ENCODE measurements at regions not wholly inside any gene's neighbourhood (a gene's known extent, or its start where the extent isn't known, plus 50 kb on each side); places are given as distances from the start of the nearest gene placed in this dataset.

DNA sequence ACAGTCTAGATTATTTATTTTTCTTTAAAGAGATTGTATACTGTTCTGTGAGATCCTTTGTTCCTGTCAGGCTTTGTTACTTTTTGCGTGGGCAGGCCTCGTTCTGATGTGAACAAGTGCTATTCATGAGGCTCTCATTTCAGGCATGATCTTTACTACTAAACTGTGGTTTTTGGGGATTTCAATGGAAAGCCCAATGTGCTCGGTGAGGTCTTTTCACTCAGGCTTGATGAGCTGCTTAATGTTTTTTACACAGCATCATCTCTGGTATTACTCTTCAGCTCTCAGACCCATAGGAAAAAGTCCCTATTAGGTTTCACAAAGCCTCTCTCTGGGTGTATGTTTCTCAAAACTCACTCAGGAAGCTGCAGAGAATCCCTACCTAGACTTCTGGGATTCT lies 419.4 kb downstream of the GPATCH2 start:
- DNase-seq (ENCODE audit: low read depth, low spot score): no peak

DNA sequence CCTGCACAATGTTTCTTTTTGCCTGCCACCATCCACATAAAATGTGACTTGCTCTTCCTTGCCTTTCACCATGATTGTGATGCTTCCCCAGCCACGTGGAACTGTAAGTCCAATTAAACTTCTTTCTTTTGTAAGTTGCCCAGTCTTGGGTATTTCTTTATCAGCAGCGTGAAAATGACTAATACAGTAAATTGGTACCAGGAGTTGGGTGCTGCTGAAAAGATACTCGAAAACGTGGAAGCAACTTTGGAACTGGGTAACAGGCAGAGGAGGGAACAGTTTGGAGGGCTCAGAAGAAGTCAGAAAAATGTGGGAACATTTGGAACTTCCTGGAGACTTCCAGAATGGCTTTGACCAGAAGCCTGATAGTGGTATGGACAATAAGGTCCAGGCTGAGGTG lies 425.3 kb downstream of the GPATCH2 start:
- DNase-seq (ENCODE audit: low read depth, low spot score): no peak

GRCh38 chr1:217196616-217197015 lies 434.3 kb downstream of the GPATCH2 start:
- no peak for DNase-seq (ENCODE audit: low read depth, low spot score)

DNA sequence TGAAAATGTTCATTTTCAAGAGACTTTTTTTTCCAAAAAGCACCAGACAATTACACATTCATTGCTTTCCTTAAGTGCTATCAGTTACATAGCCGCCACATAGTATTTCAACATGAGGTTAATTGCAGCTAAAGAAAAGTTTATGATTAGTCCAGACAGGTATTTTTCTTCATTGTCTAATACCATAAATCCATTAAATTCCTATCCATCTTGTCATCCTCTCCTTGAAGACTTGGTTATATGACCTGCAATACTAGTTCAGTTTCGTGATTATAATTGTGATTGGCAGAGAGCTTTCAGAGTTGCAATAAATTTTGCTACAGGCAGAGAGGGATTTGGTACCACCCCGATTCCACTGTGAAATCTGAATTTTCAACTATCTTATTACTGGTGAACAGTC lies 437.7 kb downstream of the GPATCH2 start:
- DNase-seq (ENCODE audit: low read depth, low spot score): no peak

- peak; percentile 5 for DNase-seq (ENCODE audit: low read depth, low spot score)
Observed at GRCh38 chr1:217191441-217191840, 439.4 kb downstream of the GPATCH2 start.

GRCh38 chr1:217190359-217190758 lies 440.5 kb downstream of the GPATCH2 start:
- no peak for DNase-seq (ENCODE audit: low read depth, low spot score)

DNA sequence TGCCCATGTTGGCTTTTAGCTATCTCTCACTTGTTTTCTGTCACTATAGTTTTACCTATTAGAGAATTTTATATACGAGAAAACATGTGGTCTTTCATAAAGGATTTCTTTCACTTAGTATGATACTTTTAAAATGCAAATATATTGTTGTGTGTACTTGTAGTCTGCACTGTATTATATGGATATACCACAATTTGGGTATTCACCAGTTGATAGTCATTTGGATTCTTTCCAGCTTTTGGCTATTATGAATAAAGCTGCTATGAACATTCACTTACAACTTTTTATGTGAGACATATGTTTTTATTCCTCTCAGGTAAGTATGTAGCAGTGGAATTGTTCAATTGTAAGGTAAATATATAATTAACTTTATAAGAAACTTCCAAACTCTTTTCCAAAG lies 441.5 kb downstream of the GPATCH2 start:
- DNase-seq (ENCODE audit: low read depth, low spot score): no peak

DNA sequence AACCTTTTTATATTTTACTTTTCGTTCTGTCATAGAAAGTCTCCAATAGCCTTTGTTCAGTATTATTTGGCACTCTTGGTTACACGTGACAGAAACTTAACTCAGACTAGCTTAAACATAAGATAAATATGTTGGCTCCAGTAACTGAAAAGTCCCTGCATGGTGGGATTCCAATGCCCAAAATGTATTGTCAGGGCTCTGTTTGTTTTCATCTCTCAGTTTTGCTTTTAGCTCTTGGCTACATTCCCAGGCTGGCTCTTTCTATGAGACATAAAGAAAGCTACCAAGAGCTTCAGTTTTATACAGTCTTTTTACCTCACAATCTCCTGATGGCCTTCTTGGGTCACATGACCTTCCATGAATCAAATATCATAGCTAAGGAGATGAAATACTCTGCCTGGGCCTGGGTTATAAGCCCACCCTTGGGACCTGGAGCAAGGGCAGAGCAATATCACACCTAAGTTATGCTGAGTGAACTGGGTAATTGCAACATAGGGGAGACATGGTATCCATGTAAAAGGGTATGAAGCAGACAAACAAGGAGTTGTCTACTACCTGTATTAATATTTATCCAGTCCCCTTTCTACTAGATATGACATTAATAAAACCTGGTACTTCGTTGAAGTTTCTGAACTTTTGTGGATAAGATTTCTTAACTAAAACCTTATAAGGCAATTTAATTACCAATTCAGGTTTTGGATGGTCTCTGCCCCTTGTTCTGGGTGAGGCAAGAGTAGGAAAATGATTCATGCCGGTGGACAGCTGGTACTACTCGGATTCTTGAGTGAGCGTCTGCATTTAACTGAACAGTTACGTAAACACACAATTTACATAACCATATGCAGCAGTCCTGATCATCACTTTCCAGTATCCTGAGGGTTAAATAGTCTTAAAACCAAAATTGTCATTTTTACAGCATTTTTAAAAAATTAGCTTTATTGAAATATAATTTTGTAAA lies 442.3 kb downstream of the GPATCH2 start:
- peak; percentile 74 for DNase-seq (ENCODE audit: low read depth, low spot score)

- no peak for DNase-seq (ENCODE audit: low read depth, low spot score)
Observed at GRCh38 chr1:217186664-217187063, 444.2 kb downstream of the GPATCH2 start.

DNA sequence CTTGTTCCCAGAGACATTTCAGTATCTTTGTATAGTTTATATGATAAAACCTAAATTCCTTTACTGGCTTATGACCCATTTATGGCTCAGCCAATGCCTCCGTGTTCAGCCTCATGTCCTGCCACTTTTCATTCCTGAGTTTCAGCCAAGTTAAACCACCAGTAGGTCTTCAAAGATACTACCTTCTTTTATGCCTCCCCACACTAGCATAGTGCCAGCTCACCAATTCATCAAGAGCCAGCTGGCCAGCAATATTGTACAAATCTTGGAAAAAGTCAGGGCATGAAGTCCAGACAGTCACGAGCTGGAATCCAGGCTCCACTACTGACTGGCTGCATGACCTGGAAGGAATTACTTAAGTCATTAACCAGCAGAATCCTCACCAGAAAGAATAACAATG lies 446.0 kb downstream of the GPATCH2 start:
- peak; percentile 67 for DNase-seq (ENCODE audit: low read depth, low spot score)

DNA sequence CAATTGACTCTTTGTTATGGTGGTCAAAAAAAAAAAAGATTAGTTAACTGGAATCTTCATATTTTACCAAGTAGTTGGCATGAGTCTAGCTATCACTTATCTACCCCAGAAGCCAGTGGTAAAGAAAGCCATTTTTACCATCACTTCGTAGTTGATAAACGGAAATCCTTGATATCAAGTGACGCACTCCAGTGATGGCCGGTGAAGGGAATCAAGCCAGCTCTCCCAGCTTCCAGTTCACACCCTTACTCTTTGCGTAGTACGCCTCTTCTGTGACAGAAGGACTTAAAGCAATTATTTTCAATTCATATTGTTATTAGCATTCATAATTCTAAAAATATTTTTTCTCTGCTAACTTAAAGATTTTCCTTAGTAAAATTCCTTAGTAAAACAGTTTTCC lies 447.9 kb downstream of the GPATCH2 start:
- no peak for DNase-seq (ENCODE audit: low read depth, low spot score)

DNA sequence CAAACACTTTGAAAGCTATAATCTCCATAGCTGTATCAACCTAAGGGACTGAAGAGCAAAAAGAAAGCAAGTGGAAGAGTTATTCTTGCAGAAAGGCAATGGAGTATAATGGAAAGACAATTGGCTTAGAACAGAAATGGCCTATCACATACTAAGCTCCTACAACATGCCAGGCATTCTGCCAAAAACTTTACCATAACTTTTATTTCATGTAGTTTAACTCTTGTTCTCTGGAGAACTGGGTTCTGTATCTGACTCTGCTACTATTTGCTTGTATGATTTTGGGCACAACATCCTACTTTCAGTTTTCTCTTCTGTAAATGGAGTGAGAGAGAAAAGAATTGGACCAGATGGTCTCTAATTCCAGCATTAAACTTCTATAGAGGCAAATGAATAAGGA lies 449.1 kb downstream of the GPATCH2 start:
- no peak for DNase-seq (ENCODE audit: low read depth, low spot score)

- DNase-seq (ENCODE audit: low read depth, low spot score): no peak
Observed at GRCh38 chr1:217181176-217181746, 449.6 kb downstream of the GPATCH2 start.

DNA sequence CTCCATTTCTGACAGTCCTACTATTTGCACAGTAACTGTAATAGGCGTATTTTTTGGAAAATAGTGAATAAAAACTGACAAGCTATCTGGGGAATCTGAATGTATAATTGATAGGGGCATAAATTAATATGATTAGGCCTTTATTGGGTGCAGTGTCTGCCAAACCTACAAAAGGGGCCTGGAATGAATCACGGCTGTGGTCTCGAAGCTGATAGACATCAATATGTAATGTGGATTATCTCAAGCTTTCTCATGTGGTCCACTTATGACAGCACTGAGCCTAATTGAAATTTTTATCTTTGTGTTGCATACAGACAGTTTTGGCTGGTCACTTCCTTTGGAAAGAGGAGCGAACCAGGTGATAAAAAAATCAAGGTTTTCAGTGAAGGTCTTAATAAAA lies 450.4 kb downstream of the GPATCH2 start:
- DNase-seq (ENCODE audit: low read depth, low spot score): no peak

GRCh38 chr1:217164403-217164802 lies 441.2 kb upstream of the ESRRG start:
- DNase-seq (ENCODE audit: low read depth, low spot score): no peak

- peak; percentile 28 for DNase-seq (ENCODE audit: low read depth, low spot score)
Observed at GRCh38 chr1:217153361-217153760, 430.1 kb upstream of the ESRRG start.

DNA sequence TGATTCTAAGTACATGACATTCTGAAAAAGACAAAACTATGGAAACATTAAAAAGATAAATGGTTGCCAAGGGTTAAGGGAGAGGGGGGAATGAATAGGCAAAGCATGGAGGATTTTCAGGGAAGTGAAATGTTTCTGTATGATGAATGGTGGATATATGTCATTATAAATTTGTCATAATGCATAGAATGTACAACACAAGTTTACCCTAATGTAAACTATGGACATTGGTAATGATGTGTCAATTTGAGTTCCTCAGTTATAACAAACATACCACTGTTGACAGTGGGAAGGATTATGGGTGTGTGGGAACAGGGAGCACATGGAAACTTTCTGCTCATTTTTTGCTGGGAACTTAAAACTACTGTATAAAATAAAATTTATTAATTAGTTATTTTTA lies 427.1 kb upstream of the ESRRG start:
- no peak for DNase-seq (ENCODE audit: low read depth, low spot score)

- no peak for DNase-seq (ENCODE audit: low read depth, low spot score)
Observed at GRCh38 chr1:217149791-217150190, 426.6 kb upstream of the ESRRG start.

- no peak for DNase-seq (ENCODE audit: low read depth, low spot score)
Observed at GRCh38 chr1:217141711-217142110, 418.5 kb upstream of the ESRRG start.

DNA sequence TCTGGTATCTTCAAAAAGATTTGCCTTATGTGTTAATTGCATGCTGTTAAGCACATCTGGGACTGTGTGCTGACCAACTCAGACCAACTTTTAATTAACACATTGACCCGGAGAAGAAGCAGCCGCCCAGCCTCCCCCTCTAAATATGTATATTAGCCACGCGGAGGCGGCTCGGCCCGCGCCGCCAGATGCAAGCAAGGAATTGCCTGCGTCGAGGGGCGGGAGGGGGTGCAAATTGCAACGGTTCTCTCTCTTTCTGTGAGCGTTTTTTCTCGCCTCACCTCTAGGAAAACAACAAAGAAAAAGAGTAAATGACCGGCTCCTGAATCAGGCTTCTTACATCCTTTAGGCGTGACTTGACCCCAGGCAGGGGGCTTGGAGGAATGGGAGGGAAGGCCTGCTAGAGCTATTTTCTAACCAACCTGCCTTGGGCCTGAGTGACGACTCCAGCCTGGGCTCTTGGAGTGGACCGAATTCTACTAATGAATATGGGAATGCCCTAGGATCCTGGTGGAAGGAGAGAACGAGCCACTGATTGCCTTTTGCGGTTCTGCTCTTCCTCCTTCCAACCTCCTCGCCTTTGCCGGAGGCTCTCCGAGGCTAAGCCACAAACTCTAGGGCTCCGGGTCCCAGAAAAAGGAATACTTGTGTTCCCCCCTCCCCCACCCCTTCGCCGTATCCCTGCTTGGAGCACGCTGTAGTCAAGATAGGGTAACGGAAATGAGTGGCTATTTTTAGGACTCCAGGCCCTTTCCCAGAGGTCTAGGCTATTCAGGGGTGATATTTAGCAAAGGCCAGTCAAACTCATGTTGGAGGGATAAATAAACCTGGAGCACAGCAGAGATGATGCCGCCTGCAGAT lies 417.0 kb upstream of the ESRRG start:
- DNase-seq (ENCODE audit: low read depth, low spot score): no peak

DNA sequence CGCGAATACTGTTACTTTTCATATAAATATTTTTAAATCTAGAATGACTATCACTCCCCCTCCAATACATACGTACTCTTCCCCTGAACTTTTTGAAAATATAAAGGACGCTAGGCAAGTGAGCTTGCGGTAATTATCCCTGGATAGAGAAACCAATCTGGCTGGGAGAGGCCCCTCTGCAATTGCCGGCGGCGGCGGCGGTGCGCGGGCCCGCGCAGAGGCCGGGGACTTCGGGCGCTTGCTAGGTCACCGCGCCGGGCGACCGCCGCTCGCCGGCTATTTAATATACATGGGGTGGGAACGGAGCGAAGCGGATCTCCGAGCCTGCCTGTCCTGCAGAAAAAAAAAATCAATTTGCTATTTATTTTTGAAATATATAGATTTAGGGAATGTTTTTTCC lies 416.3 kb upstream of the ESRRG start:
- DNase-seq (ENCODE audit: low read depth, low spot score): peak; percentile 29

DNA sequence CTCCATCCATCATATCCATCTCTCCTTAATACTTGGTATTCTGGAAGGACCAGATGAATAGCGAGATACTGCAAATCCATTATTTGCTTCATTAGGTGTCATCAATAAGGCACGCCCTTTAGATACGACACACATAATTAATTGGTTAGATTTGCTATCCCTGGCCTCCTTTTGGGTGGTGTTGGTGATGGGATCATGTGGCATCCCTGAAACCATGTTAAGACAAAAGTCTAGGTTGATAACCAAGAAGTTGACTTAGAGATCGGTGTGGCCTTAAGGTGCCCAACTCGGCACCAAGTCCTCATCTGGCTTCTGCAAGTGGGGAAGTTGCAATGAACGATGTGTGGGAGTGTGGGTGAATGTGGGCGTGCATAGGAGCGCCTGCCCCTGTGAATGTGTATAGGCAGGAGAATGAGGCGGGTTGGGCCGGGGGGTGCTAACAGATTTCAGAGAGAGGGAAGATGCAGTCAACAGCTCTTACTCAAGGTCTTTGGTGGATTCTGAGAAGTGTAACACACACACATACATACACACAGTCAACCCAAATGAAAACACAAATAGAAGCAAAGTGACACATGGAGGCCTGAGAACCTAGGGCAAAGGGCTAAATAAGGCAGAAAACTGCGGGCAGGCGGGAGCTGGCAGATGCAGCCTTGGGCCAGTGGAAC lies 415.7 kb upstream of the ESRRG start:
- DNase-seq (ENCODE audit: low read depth, low spot score): no peak
